ENCODE measurements at regions not wholly inside any gene's neighbourhood (a gene's known extent, or its start where the extent isn't known, plus 50 kb on each side); places are given as distances from the start of the nearest gene placed in this dataset.
"Not testable (repeated sequence)": the region's sequence is repeated elsewhere in the genome, so short reads cannot be mapped to it uniquely, and the experiment has no call there.

DNA sequence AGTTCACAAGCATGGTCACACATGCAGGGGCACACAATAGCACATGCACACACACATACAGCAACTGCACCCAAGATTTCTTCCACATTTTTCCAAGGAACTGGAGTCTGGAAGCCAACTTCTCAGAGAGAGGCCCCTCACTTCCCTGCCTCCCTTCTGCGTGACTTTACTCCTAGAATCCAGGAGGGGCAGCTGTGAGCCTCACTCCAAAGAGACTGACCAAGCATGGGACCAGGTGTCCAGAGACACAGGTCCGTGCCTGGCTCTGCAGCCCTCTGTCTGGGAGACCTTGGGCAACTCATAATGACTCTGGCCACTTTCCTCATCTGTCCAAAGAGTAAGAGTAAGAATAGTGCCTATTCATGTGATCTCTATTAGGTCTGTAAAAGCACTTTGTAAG lies 104.7 kb upstream of the TMEM132E start:
- no peak for DNase-seq (ENCODE audit: low read depth in 2 of 2)

- no peak for DNase-seq (ENCODE audit: low read depth in 2 of 2)
Observed at GRCh38 chr17:34472363-34472762, 107.0 kb upstream of the TMEM132E start.

- DNase-seq (ENCODE audit: low read depth in 2 of 2) = not testable (repeated sequence)
Observed at GRCh38 chr17:34471278-34471677, 108.1 kb upstream of the TMEM132E start.

- DNase-seq (ENCODE audit: low read depth in 2 of 2) = no peak
Observed at GRCh38 chr17:34465789-34466188, 102.8 kb upstream of the CCL1 start.

- DNase-seq (ENCODE audit: low read depth in 2 of 2) = no peak
Observed at GRCh38 chr17:34464812-34465211, 101.8 kb upstream of the CCL1 start.

GRCh38 chr17:34458266-34458665 lies 95.2 kb upstream of the CCL1 start:
- no peak for DNase-seq (ENCODE audit: low read depth in 2 of 2)

- DNase-seq (ENCODE audit: low read depth in 2 of 2) = no peak
Observed at GRCh38 chr17:34456121-34456520, 93.1 kb upstream of the CCL1 start.

- DNase-seq (ENCODE audit: low read depth in 2 of 2) = no peak
Observed at GRCh38 chr17:34452769-34453168, 89.7 kb upstream of the CCL1 start.

- no peak for DNase-seq (ENCODE audit: low read depth in 2 of 2)
Observed at GRCh38 chr17:34451313-34451712, 88.3 kb upstream of the CCL1 start.

GRCh38 chr17:34447406-34447805 lies 84.4 kb upstream of the CCL1 start:
- DNase-seq (ENCODE audit: low read depth in 2 of 2) = no peak

GRCh38 chr17:34445101-34445500 lies 82.1 kb upstream of the CCL1 start:
- DNase-seq (ENCODE audit: low read depth in 2 of 2) = no peak

- DNase-seq (ENCODE audit: low read depth in 2 of 2) = no peak
Observed at GRCh38 chr17:34443619-34444469, 80.8 kb upstream of the CCL1 start.

DNA sequence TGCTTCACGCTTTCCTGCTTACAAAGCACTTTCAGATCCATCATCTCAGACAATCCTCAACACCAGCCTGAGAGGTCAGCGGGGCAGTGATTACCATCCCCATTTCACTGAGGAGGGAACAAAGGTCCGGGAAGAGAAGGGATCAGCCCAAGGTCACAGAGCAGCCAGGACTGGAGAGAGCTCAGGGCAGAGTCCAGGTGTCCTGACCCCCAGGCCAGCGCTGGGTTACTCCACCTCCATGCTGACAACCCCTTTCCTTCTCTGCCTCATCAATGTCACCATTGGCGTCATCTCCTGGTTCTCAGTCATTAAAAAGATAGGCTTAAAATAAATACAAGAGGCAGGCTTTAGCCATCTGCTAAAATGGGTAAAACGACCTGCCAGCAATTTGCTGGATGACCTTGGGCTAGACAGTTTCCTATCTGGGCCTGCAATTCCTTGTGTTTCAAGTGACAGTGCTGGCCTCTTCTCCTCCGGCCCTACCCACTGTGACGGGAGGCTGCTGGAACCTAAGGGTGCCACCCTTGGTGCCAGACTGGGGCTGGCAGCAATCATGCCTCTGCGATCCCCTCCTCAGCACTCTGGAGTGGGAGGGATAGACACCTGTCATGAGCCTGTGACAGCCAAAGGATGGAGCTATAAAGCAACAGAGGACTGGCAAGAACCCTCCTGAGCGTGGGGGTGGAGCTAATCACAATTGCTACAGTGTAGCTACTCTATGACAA lies 79.5 kb upstream of the CCL1 start:
- DNase-seq (ENCODE audit: low read depth in 2 of 2) = no peak

DNA sequence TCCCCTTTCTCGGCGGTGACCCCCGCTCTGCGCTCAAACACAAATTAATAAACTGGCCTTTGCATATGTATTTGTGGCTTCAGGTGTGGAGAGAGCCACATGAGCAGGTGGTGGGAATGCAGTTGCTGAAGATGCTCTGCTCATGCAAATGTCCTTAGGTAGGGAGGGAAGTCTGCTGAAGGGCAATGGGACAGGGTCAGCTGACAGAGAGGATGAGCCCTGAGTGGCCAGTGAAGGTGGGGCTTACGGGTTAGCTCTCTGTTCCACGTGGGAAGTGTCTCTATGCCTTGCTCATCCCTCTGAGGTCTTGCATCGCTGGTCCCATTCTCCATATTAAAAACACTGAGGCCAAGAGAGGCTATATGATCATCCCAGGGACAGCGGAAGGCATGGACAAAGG lies 74.2 kb upstream of the CCL1 start:
- no peak for DNase-seq (ENCODE audit: low read depth in 2 of 2)

DNA sequence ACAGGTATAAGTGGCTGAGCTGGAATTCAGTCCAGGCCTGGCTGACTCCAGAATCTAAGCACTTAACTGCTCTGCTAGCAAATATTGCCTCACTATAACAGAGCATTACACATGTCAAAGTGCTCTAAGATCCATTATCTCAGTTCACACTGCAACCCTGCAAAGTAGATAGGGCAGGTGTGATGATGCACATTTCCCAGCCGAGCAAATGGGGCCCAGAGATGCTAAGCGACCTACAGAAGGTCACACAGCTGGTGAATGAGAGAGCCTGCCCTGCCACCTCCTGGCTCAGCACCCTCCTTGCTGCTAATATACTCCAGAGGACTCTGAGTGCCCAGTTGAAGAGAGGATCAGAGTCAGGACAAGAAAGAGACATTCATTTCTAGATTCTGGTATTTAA lies 73.6 kb upstream of the CCL1 start:
- no peak for DNase-seq (ENCODE audit: low read depth in 2 of 2)

GRCh38 chr17:34435182-34435928 lies 72.3 kb upstream of the CCL1 start:
- DNase-seq (ENCODE audit: low read depth in 2 of 2) = no peak

- no peak for DNase-seq (ENCODE audit: low read depth in 2 of 2)
Observed at GRCh38 chr17:34434052-34434451, 71.0 kb upstream of the CCL1 start.

DNA sequence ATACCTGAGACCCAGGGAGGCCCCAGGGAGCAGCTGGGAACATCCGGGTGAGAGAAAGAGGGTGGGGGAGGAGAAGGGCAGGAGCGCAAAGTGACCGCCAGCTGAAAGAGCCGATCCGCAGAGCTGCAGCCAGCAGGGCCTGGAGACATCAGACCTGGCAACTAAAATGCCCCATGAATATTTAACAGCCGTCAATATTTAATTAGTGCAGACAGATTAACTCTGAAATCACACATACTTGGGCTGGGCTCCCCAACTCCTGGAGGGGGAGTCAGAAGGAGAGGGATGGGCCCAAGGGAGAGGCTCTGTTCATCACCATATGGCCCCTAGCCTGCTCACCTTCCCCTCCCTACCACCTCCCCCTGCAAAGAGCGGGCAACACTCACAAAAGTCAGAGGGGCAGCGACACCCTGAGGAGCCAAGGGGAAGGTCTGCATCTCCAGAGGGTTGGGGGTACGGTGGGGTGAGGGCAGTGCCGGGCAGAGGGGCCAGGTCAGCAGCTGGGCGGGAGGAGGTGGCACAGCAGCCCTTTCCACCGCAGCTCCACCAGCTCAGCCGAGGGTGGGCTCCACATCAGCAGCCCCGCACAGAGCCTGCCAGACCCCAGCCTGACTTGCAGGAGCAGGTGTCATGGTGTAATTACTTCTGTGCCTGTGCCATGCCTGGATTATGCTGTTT lies 61.9 kb upstream of the CCL1 start:
- DNase-seq (ENCODE audit: low read depth in 2 of 2) = no peak

GRCh38 chr17:34423978-34424813 lies 61.2 kb upstream of the CCL1 start:
- DNase-seq (ENCODE audit: low read depth in 2 of 2) = no peak

DNA sequence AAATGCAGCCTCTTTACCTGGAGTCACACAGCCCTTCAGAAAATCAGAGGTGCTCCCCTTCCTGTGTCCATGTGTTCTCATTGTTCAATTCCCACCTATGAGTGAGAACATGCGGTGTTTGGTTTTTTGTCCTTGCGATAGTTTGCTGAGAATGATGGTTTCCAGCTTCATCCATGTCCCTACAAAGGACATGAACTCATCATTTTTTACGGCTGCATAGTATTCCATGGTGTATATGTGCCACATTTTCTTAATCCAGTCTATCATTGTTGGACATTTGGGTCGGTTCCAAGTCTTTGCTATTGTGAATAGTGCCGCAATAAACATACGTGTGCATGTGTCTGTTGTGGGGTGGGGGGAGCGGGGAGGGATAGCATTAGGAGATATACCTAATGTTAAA lies 60.3 kb upstream of the CCL1 start:
- DNase-seq (ENCODE audit: low read depth in 2 of 2) = not testable (repeated sequence)

GRCh38 chr17:34420900-34421299 lies 57.9 kb upstream of the CCL1 start:
- no peak for DNase-seq (ENCODE audit: low read depth in 2 of 2)

All from activated CD4-positive, alpha-beta T cell treated with anti-CD3 and anti-CD28 coated beads for 24 hours (primary cell).